Left renal cortex interstitium (tissue), 4 donors: ENCODE measurements at regions not wholly inside any gene's neighbourhood (a gene's known extent, or its start where the extent isn't known, plus 50 kb on each side); places are given as distances from the start of the nearest gene placed in this dataset.
A peak's percentile ranks its signal among the peaks of the same experiment; 100 is the strongest.

ENCODE experiments used
- DNase-seq, 4 donors: peaks; one replicate each; pipeline ENCODE4 v3.0.0-alpha.2; 2013; ENCODE audit warnings: low read depth in 4 of 4, low spot score in 2 of 4, missing footprints in 1 of 4

DNA sequence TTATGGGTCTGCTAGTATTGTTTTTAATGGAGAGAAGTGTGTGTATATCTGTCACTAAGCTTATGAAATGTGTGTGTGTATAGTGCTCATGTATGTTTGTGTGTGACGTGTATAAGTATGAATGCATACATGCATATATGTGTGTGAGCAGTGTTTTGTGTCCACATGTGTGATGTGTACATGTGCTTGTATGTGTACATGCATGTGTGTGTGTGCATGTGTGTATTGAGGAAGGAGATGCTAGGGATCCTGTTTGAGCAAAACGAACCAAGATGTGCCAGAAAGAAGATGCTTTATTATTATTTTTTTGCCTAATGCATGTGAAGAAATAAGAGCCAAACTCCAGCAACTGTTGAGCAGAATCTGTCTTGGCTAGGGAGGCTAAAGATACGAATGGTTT, 301.3 kb upstream of the SKOR2 start:
- no peak for DNase-seq

GRCh38 chr18:47550611-47551010, 299.2 kb upstream of the SKOR2 start:
- DNase-seq: no peak

GRCh38 chr18:47549021-47549540, 297.6 kb upstream of the SKOR2 start:
- DNase-seq: no peak

GRCh38 chr18:47547539-47548202, 296.2 kb upstream of the SKOR2 start:
- DNase-seq: no peak

GRCh38 chr18:47545613-47546012, 294.2 kb upstream of the SKOR2 start:
- no peak for DNase-seq

- DNase-seq: no peak
Measured at GRCh38 chr18:47543080-47543479, 291.6 kb upstream of the SKOR2 start.

DNA sequence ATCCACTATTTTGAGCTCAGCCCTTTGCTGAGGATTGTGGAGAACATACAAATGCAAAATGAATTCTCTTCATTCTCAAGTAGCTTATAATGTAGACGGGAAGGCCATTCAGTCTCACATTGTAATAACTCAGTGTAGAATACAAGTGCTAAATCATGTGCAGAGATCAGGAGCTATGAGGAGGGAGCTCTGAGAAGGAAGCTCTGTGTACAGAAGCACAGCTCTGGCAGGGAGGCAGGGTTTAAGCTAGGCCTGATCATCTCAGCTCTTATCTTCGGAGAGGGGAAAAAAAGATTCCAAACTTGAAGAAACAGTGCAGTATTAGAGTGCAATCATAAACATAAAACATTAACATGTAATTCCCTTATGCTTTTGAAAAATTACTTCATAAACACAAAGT, 291.1 kb upstream of the SKOR2 start:
- DNase-seq: no peak

DNA sequence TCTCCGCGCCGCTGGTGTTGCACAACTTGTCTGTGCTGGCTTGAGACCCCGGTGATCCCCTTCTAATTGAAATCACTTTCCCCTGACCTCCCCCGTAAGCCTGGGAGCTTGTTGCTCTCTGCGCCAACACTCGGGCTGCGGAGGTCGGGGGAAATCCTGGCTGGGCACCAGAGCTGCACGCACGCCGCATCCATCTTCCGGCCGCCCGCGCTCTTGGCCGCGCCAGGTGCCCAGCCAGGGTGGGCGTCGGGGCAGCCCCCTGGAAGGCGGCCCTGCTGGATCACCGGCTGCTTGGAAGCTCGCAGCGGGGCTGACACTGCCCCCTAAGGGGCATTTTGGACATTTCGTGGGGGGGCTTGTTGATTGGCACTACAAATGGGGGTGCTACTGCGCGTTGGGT, 280.3 kb upstream of the SKOR2 start:
- peak in 2 of 4 donors; percentile 10 to 13 for DNase-seq

GRCh38 chr18:47530695-47531094, 279.2 kb upstream of the SKOR2 start:
- no peak for DNase-seq

- no peak for DNase-seq
Measured at GRCh38 chr18:47528343-47528742, 276.9 kb upstream of the SKOR2 start.

DNA sequence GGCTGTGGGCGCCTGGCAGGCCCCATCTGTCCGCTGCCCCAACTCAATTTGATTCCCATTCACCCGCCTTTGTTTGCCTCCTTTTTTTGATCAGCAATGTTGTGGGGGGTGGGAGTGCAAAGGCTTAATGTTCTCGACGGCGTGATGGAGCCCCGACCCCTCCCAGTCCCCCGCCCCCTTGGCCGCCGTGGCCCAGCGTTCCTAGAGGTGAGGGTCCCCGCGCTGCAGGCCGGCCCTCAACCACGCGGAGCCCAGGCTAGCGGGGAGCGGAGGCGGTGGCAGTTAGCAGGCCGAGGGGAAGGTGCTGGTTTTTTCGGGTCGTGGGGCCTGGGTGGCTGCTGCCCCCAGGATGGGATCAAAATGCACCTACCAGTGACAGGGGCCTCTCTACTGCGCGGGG, 274.7 kb upstream of the SKOR2 start:
- no peak for DNase-seq

- no peak for DNase-seq
Measured at GRCh38 chr18:47522359-47522758, 270.9 kb upstream of the SKOR2 start.

- DNase-seq: no peak
Measured at GRCh38 chr18:47520263-47520662, 268.8 kb upstream of the SKOR2 start.

- no peak for DNase-seq
Measured at GRCh38 chr18:47519706-47520105, 268.2 kb upstream of the SKOR2 start.

DNA sequence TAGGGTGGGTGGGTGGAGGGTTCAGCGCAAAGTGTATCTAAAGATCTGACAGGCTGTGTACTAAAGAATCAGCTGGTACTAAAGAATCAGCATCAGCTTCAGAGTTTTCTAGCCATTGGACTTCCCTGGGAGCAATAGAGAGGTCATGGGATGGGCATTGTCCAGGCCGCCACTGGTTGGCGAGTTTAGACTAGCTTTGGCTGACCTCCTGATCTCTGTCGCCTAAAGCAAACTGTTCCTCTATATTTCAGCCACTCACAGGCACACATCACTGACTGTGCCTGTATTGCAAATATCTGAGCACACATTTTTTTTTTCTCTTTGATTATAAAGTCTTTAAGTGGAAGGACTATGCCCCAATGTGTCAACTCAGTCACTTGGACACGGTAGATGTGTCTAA, 267.8 kb upstream of the SKOR2 start:
- no peak for DNase-seq

DNA sequence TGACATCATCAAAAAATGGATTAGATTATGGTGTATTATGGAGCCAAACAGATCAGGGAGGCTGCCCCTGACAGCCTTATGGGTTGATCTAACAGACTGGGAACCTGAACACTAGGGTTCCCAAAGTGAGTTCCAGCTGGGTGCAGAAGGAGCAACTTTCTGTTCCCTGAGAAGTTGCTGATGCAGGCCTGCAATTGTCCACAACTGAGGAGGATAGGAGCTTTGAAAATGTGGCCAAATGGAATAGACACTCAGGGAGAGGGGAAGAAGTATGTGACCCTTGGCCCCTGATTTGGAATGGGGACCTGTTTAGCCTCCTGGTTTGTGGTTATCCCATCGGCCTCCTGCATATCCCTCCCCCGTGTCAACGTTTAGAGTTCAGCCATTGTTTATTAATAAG, 262.2 kb upstream of the SKOR2 start:
- no peak for DNase-seq

- no peak for DNase-seq
Measured at GRCh38 chr18:47512726-47513435, 261.4 kb upstream of the SKOR2 start.

DNA sequence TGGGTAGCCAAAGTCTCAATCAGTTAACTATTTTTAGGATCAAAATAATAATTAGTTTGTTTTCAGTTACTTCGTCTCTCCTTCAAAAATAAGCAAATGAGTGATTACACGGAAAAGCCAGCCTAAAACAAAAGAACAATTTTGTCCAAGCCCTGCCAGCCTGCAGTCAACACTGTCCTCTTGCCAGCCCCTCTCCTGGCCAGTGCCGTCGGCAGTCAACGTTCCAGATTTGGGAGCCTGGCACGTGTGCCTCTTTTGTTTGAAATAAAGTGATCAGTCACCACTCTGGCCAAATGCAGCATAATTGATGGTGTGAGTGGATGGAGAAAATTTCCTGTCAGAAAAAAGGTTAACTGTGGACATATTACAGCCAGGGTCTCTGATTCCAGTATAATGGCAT, 260.6 kb upstream of the SKOR2 start:
- no peak for DNase-seq

- DNase-seq: no peak
Measured at GRCh38 chr18:47510831-47511230, 259.4 kb upstream of the SKOR2 start.

DNA sequence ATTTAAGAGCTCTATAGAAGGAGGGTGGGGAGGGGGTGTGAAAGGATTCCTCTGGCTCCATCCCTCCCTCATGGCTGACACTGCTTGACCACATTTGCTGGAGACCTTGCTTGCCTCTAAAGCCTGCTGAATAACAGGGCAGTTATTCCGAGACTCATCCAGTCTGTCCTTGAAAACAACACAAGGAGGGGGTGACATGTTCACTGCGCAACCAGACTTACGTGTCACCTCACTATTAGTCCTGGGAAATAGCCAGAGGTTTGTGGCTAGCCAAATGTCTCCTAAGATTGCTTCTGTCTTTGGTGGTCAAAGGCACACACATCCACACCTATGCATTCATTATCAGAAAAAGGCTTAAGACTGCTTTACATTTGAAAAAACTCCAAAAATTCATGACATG, 256.2 kb upstream of the SKOR2 start:
- DNase-seq: no peak

GRCh38 chr18:47506897-47507296, 255.4 kb upstream of the SKOR2 start:
- DNase-seq: no peak

GRCh38 chr18:47501946-47502345, 250.5 kb upstream of the SKOR2 start:
- DNase-seq: no peak
